ENCODE measurements at regions not wholly inside any gene's neighbourhood (a gene's known extent, or its start where the extent isn't known, plus 50 kb on each side); places are given as distances from the start of the nearest gene placed in this dataset.

DNA sequence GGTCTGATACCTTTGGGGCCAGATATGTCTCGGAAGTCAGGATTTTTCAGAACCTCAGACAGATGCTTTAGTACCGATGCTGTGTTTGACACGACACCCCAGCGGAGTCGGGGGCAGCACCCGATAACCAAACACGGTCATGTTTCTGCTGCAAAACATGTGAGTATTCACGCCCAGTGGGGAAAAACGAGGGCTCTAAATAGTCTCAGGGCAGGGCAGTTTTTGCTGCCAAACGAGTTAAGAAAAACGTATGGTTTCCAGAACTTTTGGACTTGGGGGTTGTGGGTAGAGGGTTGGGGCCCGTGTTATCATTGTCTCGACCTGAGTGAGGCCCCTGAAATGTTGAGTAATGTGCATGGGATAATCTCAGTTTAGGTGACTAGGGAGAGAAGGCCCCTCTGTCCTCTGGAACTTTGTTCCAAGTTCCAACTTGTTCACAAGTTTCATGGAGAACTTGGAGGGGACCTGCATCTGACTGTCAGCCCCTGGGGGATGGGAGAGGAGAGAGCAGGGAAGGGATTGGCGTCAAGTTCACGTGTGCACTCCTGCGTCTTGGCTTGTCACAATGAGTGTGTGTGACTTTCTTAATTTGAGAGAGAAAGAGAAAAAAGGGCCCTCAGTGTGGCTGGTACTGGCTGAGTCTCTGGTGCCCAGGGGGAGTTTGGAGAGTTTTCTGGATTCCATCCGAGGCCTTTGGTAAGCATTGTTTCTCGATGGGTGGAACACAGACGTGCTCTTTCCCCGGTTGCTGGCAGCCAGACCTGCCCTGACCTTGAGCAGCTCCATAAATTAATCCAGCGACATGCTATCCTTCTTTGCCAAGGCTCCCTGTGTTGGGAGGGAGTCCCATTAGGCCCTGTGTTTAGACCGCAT is 83.9 kb upstream of the CIBAR2 start (continued):
- TF ChIP-seq KMT2B (CRISPR knock-in tag; IDR thresholded peaks at IDR 0.05) (0 out of 2 replicates have a peak, but pooled peaks have one; percentile 11), ZNF670 (CRISPR knock-in tag; IDR thresholded peaks at IDR 0.05; ENCODE audit: borderline replicate concordance) (no peak), ZBTB42 (CRISPR knock-in tag; IDR thresholded peaks at IDR 0.05) (no peak), CREB1 (IDR thresholded peaks at IDR 0.05) (no peak), CREB1 (CRISPR knock-in tag; IDR thresholded peaks at IDR 0.05) (0 out of 2 replicates have a peak, but pooled peaks have one; percentile 15), TOPORS (CRISPR knock-in tag; IDR thresholded peaks at IDR 0.05) (0 out of 2 replicates have a peak, but pooled peaks have one; percentile 55), SMYD3 (CRISPR knock-in tag; IDR thresholded peaks at IDR 0.05) (0 out of 2 replicates have a peak, but pooled peaks have one; percentile 24), ZNF3 (CRISPR knock-in tag; IDR thresholded peaks at IDR 0.05) (no peak), ZNF350 (CRISPR knock-in tag; IDR thresholded peaks at IDR 0.05; ENCODE audit: borderline replicate concordance, low read depth) (no peak), RXRA (CRISPR knock-in tag; IDR thresholded peaks at IDR 0.05) (peak; percentile 24; the same call in 1 of the 2 replicates), ZNF468 (CRISPR knock-in tag; IDR thresholded peaks at IDR 0.05) (no peak), ZNF180 (CRISPR knock-in tag; IDR thresholded peaks at IDR 0.05; ENCODE audit: borderline replicate concordance, low read depth) (no peak), YEATS4 (CRISPR knock-in tag; IDR thresholded peaks at IDR 0.05; ENCODE audit: borderline replicate concordance) (no peak), ZSCAN12 (CRISPR knock-in tag; IDR thresholded peaks at IDR 0.05) (no peak), ZNF282 (IDR thresholded peaks at IDR 0.05; ENCODE audit: partially characterized antibody) (no peak), ZFP82 (CRISPR knock-in tag; IDR thresholded peaks at IDR 0.05; ENCODE audit: borderline replicate concordance) (no peak), KLF11 (CRISPR knock-in tag; IDR thresholded peaks at IDR 0.05) (no peak), DR1 (CRISPR knock-in tag; IDR thresholded peaks at IDR 0.05) (no peak), ZNF841 (CRISPR knock-in tag; IDR thresholded peaks at IDR 0.05; ENCODE audit: borderline replicate concordance) (no peak), POLR2A (IDR thresholded peaks at IDR 0.05; ENCODE audit: insufficient read depth in 1 of 2, low read depth in 2 of 2, low read length in 2 of 2) (no peak), RORA (CRISPR knock-in tag; IDR thresholded peaks at IDR 0.05) (no peak)
- TF ChIP-seq, protein P1, sequence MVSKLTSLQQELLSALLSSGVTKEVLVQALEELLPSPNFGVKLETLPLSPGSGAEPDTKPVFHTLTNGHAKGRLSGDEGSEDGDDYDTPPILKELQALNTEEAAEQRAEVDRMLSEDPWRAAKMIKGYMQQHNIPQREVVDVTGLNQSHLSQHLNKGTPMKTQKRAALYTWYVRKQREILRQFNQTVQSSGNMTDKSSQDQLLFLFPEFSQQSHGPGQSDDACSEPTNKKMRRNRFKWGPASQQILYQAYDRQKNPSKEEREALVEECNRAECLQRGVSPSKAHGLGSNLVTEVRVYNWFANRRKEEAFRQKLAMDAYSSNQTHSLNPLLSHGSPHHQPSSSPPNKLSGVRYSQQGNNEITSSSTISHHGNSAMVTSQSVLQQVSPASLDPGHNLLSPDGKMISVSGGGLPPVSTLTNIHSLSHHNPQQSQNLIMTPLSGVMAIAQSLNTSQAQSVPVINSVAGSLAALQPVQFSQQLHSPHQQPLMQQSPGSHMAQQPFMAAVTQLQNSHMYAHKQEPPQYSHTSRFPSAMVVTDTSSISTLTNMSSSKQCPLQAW (CRISPR knock-in tag; IDR thresholded peaks at IDR 0.05): peak; percentile 16; the same call in 1 of the 2 replicates
- TF ChIP-seq, protein P2, sequence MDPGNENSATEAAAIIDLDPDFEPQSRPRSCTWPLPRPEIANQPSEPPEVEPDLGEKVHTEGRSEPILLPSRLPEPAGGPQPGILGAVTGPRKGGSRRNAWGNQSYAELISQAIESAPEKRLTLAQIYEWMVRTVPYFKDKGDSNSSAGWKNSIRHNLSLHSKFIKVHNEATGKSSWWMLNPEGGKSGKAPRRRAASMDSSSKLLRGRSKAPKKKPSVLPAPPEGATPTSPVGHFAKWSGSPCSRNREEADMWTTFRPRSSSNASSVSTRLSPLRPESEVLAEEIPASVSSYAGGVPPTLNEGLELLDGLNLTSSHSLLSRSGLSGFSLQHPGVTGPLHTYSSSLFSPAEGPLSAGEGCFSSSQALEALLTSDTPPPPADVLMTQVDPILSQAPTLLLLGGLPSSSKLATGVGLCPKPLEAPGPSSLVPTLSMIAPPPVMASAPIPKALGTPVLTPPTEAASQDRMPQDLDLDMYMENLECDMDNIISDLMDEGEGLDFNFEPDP (CRISPR knock-in tag; conservative IDR thresholded peaks at IDR 0.05): no peak
- TF ChIP-seq, protein P3, sequence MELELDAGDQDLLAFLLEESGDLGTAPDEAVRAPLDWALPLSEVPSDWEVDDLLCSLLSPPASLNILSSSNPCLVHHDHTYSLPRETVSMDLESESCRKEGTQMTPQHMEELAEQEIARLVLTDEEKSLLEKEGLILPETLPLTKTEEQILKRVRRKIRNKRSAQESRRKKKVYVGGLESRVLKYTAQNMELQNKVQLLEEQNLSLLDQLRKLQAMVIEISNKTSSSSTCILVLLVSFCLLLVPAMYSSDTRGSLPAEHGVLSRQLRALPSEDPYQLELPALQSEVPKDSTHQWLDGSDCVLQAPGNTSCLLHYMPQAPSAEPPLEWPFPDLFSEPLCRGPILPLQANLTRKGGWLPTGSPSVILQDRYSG (CRISPR knock-in tag; IDR thresholded peaks at IDR 0.05): no peak
- TF ChIP-seq, protein P4, sequence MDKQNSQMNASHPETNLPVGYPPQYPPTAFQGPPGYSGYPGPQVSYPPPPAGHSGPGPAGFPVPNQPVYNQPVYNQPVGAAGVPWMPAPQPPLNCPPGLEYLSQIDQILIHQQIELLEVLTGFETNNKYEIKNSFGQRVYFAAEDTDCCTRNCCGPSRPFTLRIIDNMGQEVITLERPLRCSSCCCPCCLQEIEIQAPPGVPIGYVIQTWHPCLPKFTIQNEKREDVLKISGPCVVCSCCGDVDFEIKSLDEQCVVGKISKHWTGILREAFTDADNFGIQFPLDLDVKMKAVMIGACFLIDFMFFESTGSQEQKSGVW (CRISPR knock-in tag; IDR thresholded peaks at IDR 0.05; ENCODE audit: borderline replicate concordance): no peak
- TF ChIP-seq, protein P5, sequence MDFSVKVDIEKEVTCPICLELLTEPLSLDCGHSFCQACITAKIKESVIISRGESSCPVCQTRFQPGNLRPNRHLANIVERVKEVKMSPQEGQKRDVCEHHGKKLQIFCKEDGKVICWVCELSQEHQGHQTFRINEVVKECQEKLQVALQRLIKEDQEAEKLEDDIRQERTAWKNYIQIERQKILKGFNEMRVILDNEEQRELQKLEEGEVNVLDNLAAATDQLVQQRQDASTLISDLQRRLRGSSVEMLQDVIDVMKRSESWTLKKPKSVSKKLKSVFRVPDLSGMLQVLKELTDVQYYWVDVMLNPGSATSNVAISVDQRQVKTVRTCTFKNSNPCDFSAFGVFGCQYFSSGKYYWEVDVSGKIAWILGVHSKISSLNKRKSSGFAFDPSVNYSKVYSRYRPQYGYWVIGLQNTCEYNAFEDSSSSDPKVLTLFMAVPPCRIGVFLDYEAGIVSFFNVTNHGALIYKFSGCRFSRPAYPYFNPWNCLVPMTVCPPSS (IDR thresholded peaks at IDR 0.05): no peak
